ENCODE measurements at regions not wholly inside any gene's neighbourhood (a gene's known extent, or its start where the extent isn't known, plus 50 kb on each side); places are given as distances from the start of the nearest gene placed in this dataset.

- no peak for DNase-seq (ENCODE audit: low read depth in 1 of 2, low spot score in 1 of 2)
- TF ChIP-seq POLR2AphosphoS5 (IDR thresholded peaks at IDR 0.05; ENCODE audit: low read depth) (no peak), SPI1 (IDR thresholded peaks at IDR 0.05; ENCODE audit: borderline replicate concordance, low read depth) (no peak), GABPA (IDR thresholded peaks at IDR 0.05; ENCODE audit: low read depth) (no peak)
- TF ChIP-seq, protein P1, sequence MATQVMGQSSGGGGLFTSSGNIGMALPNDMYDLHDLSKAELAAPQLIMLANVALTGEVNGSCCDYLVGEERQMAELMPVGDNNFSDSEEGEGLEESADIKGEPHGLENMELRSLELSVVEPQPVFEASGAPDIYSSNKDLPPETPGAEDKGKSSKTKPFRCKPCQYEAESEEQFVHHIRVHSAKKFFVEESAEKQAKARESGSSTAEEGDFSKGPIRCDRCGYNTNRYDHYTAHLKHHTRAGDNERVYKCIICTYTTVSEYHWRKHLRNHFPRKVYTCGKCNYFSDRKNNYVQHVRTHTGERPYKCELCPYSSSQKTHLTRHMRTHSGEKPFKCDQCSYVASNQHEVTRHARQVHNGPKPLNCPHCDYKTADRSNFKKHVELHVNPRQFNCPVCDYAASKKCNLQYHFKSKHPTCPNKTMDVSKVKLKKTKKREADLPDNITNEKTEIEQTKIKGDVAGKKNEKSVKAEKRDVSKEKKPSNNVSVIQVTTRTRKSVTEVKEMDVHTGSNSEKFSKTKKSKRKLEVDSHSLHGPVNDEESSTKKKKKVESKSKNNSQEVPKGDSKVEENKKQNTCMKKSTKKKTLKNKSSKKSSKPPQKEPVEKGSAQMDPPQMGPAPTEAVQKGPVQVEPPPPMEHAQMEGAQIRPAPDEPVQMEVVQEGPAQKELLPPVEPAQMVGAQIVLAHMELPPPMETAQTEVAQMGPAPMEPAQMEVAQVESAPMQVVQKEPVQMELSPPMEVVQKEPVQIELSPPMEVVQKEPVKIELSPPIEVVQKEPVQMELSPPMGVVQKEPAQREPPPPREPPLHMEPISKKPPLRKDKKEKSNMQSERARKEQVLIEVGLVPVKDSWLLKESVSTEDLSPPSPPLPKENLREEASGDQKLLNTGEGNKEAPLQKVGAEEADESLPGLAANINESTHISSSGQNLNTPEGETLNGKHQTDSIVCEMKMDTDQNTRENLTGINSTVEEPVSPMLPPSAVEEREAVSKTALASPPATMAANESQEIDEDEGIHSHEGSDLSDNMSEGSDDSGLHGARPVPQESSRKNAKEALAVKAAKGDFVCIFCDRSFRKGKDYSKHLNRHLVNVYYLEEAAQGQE (IDR thresholded peaks at IDR 0.05; ENCODE audit: insufficient replicate concordance, low read depth): no peak
- TF ChIP-seq, protein P2, sequence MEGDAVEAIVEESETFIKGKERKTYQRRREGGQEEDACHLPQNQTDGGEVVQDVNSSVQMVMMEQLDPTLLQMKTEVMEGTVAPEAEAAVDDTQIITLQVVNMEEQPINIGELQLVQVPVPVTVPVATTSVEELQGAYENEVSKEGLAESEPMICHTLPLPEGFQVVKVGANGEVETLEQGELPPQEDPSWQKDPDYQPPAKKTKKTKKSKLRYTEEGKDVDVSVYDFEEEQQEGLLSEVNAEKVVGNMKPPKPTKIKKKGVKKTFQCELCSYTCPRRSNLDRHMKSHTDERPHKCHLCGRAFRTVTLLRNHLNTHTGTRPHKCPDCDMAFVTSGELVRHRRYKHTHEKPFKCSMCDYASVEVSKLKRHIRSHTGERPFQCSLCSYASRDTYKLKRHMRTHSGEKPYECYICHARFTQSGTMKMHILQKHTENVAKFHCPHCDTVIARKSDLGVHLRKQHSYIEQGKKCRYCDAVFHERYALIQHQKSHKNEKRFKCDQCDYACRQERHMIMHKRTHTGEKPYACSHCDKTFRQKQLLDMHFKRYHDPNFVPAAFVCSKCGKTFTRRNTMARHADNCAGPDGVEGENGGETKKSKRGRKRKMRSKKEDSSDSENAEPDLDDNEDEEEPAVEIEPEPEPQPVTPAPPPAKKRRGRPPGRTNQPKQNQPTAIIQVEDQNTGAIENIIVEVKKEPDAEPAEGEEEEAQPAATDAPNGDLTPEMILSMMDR (IDR thresholded peaks at IDR 0.05; ENCODE audit: insufficient read depth, low read length): no peak
- no peak overlapping the region for H3K27ac ChIP-seq (replicated peaks)
- no peaks in the 10 kb centered on the region for H3K27me3 ChIP-seq (ENCODE audit: insufficient read depth, poor library complexity, severe bottlenecking)
- no peak overlapping the region for H3K4me3 ChIP-seq (replicated peaks; ENCODE audit: insufficient read depth, low read length)
Observed at GRCh38 chr21:33132054-33132453, 62.1 kb downstream of the OLIG1 start.

DNA sequence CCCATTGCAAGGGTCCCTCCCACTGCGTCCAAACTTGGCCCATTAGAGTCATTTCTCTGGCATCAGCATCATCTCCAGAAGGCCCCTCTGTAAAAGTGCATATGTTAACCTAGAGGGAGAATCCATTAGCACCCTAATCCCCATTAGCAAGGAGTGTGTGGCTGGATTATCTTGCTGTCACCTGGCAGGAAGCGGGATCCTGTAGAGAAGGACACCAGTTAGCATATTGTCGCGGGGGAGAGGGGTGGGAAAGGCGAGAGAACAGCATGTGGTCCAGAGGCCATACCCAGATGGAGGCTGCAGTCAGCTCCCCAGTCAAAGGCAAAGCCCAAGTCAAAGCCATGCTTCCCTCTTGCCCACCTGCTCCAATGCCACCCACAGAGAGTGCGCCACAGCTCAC is 64.0 kb downstream of the OLIG1 start:
- Histone ChIP-seq H3K4me3 (replicated peaks; ENCODE audit: insufficient read depth, low read length) (no peak overlapping the region), H3K27me3 (ENCODE audit: insufficient read depth, poor library complexity, severe bottlenecking) (no peaks in the 10 kb centered on the region), H3K27ac (replicated peaks) (no peak overlapping the region)
- no peak for DNase-seq (ENCODE audit: low read depth in 1 of 2, low spot score in 1 of 2)
- TF ChIP-seq POLR2AphosphoS5 (IDR thresholded peaks at IDR 0.05; ENCODE audit: low read depth) (no peak), GABPA (IDR thresholded peaks at IDR 0.05; ENCODE audit: low read depth) (no peak), SPI1 (IDR thresholded peaks at IDR 0.05; ENCODE audit: borderline replicate concordance, low read depth) (no peak)
- TF ChIP-seq, protein P1 (IDR thresholded peaks at IDR 0.05; ENCODE audit: insufficient replicate concordance, low read depth): no peak
- TF ChIP-seq, protein P2 (IDR thresholded peaks at IDR 0.05; ENCODE audit: insufficient read depth, low read length): no peak

- H3K4me3 ChIP-seq (replicated peaks; ENCODE audit: insufficient read depth, low read length): no peak overlapping the region
- TF ChIP-seq, protein P2 (IDR thresholded peaks at IDR 0.05; ENCODE audit: insufficient read depth, low read length): no peak
- no peak for TF ChIP-seq SPI1 (IDR thresholded peaks at IDR 0.05; ENCODE audit: borderline replicate concordance, low read depth)
- TF ChIP-seq, protein P1 (IDR thresholded peaks at IDR 0.05; ENCODE audit: insufficient replicate concordance, low read depth): no peak
- no peak for TF ChIP-seq POLR2AphosphoS5 (IDR thresholded peaks at IDR 0.05; ENCODE audit: low read depth)
- TF ChIP-seq GABPA (IDR thresholded peaks at IDR 0.05; ENCODE audit: low read depth): no peak
- no peak for DNase-seq (ENCODE audit: low read depth in 1 of 2, low spot score in 1 of 2)
- H3K27ac ChIP-seq (replicated peaks): no peak overlapping the region
- no peaks in the 10 kb centered on the region for H3K27me3 ChIP-seq (ENCODE audit: insufficient read depth, poor library complexity, severe bottlenecking)
Observed at GRCh38 chr21:33135925-33136324, 66.0 kb downstream of the OLIG1 start.

Measured in HL-60 (cell line).